Thymus (tissue), 11 donors: ENCODE measurements at regions not wholly inside any gene's neighbourhood (a gene's known extent, or its start where the extent isn't known, plus 50 kb on each side); places are given as distances from the start of the nearest gene placed in this dataset.

ENCODE experiments used
- DNase-seq, 9 donors: peaks; one replicate each; pipeline ENCODE4 v3.0.0-alpha.2; 2013; ENCODE audit warnings: low spot score in 9 of 9, low read depth in 6 of 9, missing footprints in 1 of 9
- H3K27ac ChIP-seq, 2 donors: one replicate each; pipeline ENCODE4 v1.5.1; 2013; ENCODE audit warnings: control low read depth in 1 of 2, low read depth in 1 of 2, low read length in 1 of 2, mild to moderate bottlenecking in 1 of 2, moderate library complexity in 1 of 2
- H3K27me3 ChIP-seq, 2 donors: one replicate each; pipeline ENCODE4 v1.5.1; 2013; ENCODE audit warnings: low read length in 1 of 2; ENCODE audit not compliant: control insufficient read depth in 2 of 2, insufficient read depth in 1 of 2
- H3K36me3 ChIP-seq, 2 donors: one replicate each; pipeline ENCODE4 v1.5.1; 2013; ENCODE audit warnings: low read length in 1 of 2, mild to moderate bottlenecking in 1 of 2, moderate library complexity in 1 of 2; ENCODE audit not compliant: control insufficient read depth in 2 of 2, insufficient read depth in 2 of 2
- H3K4me1 ChIP-seq, 2 donors: one replicate each; pipeline ENCODE4 v1.5.1; 2013; ENCODE audit warnings: low read length in 2 of 2; ENCODE audit not compliant: control insufficient read depth in 2 of 2, insufficient read depth in 2 of 2
- H3K4me3 ChIP-seq, 2 donors: one replicate each; pipeline ENCODE4 v1.5.1; 2013; ENCODE audit warnings: low read length in 2 of 2, control low read depth in 1 of 2, mild to moderate bottlenecking in 1 of 2
- H3K9me3 ChIP-seq, 2 donors: one replicate each; pipeline ENCODE4 v1.5.1; 2013; ENCODE audit warnings: low read length in 1 of 2, mild to moderate bottlenecking in 1 of 2; ENCODE audit not compliant: control insufficient read depth in 2 of 2, insufficient read depth in 1 of 2
- WGBS: extraction: QIAGEN DNeasy Blood & Tissue Kit; methylation state at CpG from one replicate; pipeline ENCODE4 v1.1.7; 2013; 5-methylcytosine and 5-hydroxymethylcytosine counted together
- donor health status: healthy.

GRCh38 chr6:165876588-165876987 is 213.5 kb upstream of the PDE10A start:
- peaks cover 0 to 2% of the 10 kb centered on the region in 2 donors for H3K27me3 ChIP-seq
- no peak overlapping the region for H3K27ac ChIP-seq
- H3K9me3 ChIP-seq = no peaks in the 10 kb centered on the region
- no peak overlapping the region for H3K4me3 ChIP-seq
- H3K36me3 ChIP-seq = no peaks in the 10 kb centered on the region
- 56% methylated on average over 6 of the region's 6 CpGs for WGBS
- H3K4me1 ChIP-seq = no peaks in the 10 kb centered on the region
- no peak for DNase-seq

- no peak for DNase-seq
- no peaks in the 10 kb centered on the region for H3K4me1 ChIP-seq
- 98% methylated on average over 1 of the region's 1 CpG for WGBS
- H3K27ac ChIP-seq = no peak overlapping the region
- no peaks in the 10 kb centered on the region for H3K36me3 ChIP-seq
- H3K9me3 ChIP-seq = no peaks in the 10 kb centered on the region
- H3K27me3 ChIP-seq = peaks cover 0 to 2% of the 10 kb centered on the region in 2 donors
- H3K4me3 ChIP-seq = no peak overlapping the region
Measured at GRCh38 chr6:165875946-165876345, 212.9 kb upstream of the PDE10A start.

- WGBS = 83% methylated on average over 2 of the region's 2 CpGs
- no peak for DNase-seq
- no peak overlapping the region for H3K4me3 ChIP-seq
Measured at GRCh38 chr6:165873976-165874375, 210.9 kb upstream of the PDE10A start.

GRCh38 chr6:165872811-165873210 is 209.8 kb upstream of the PDE10A start:
- DNase-seq = no peak
- H3K4me1 ChIP-seq = no peaks in the 10 kb centered on the region
- H3K9me3 ChIP-seq = no peaks in the 10 kb centered on the region
- H3K36me3 ChIP-seq = no peaks in the 10 kb centered on the region
- no peak overlapping the region for H3K4me3 ChIP-seq
- WGBS = 91% methylated on average over 5 of the region's 5 CpGs
- no peak overlapping the region for H3K27ac ChIP-seq
- H3K27me3 ChIP-seq = peaks cover 0 to 2% of the 10 kb centered on the region in 2 donors

More at GRCh38 chr6:165873976-165874375, 210.9 kb upstream of the PDE10A start:
- no peaks in the 10 kb centered on the region for H3K4me1 ChIP-seq
- peaks cover 0 to 2% of the 10 kb centered on the region in 2 donors for H3K27me3 ChIP-seq
- no peak overlapping the region for H3K27ac ChIP-seq
- H3K9me3 ChIP-seq = no peaks in the 10 kb centered on the region
- no peaks in the 10 kb centered on the region for H3K36me3 ChIP-seq

- Histone ChIP-seq H3K36me3 (no peaks in the 10 kb centered on the region), H3K27ac (no peak overlapping the region), H3K27me3 (peaks cover 0 to 2% of the 10 kb centered on the region in 2 donors), H3K4me1 (no peaks in the 10 kb centered on the region), H3K9me3 (no peaks in the 10 kb centered on the region), H3K4me3 (no peak overlapping the region)
- no peak for DNase-seq
- WGBS = 90% methylated on average over 3 of the region's 3 CpGs
Measured at GRCh38 chr6:165872311-165872710, 209.3 kb upstream of the PDE10A start.

GRCh38 chr6:165871571-165871970 is 208.5 kb upstream of the PDE10A start:
- no peaks in the 10 kb centered on the region for H3K4me1 ChIP-seq
- no peak for DNase-seq
- no peak overlapping the region for H3K27ac ChIP-seq
- WGBS = 94% methylated on average over 3 of the region's 3 CpGs
- H3K27me3 ChIP-seq = peaks cover 0 to 1% of the 10 kb centered on the region in 2 donors
- no peaks in the 10 kb centered on the region for H3K36me3 ChIP-seq
- H3K9me3 ChIP-seq = no peaks in the 10 kb centered on the region
- H3K4me3 ChIP-seq = no peak overlapping the region

GRCh38 chr6:165869526-165869925 is 206.5 kb upstream of the PDE10A start:
- no peaks in the 10 kb centered on the region for H3K27me3 ChIP-seq
- no peaks in the 10 kb centered on the region for H3K36me3 ChIP-seq
- DNase-seq = no peak
- H3K27ac ChIP-seq = no peak overlapping the region
- 95% methylated on average over 3 of the region's 3 CpGs for WGBS
- no peak overlapping the region for H3K4me3 ChIP-seq
- no peaks in the 10 kb centered on the region for H3K9me3 ChIP-seq
- H3K4me1 ChIP-seq = no peaks in the 10 kb centered on the region

GRCh38 chr6:165864925-165865324 is 201.9 kb upstream of the PDE10A start:
- Histone ChIP-seq H3K27me3 (peaks cover 0 to 2% of the 10 kb centered on the region in 2 donors), H3K4me3 (no peak overlapping the region), H3K27ac (no peak overlapping the region), H3K36me3 (no peaks in the 10 kb centered on the region), H3K4me1 (no peaks in the 10 kb centered on the region), H3K9me3 (no peaks in the 10 kb centered on the region)
- WGBS = 84% methylated on average over 1 of the region's 1 CpG
- DNase-seq = no peak

GRCh38 chr6:165864218-165864617 is 201.2 kb upstream of the PDE10A start:
- no peak for DNase-seq
- Histone ChIP-seq H3K9me3 (no peaks in the 10 kb centered on the region), H3K4me3 (no peak overlapping the region), H3K27ac (no peak overlapping the region), H3K36me3 (no peaks in the 10 kb centered on the region), H3K27me3 (peaks cover 0 to 2% of the 10 kb centered on the region in 2 donors), H3K4me1 (no peaks in the 10 kb centered on the region)

- no peaks in the 10 kb centered on the region for H3K9me3 ChIP-seq
- DNase-seq = no peak
- H3K4me3 ChIP-seq = no peak overlapping the region
- H3K27ac ChIP-seq = no peak overlapping the region
- H3K4me1 ChIP-seq = no peaks in the 10 kb centered on the region
- no peaks in the 10 kb centered on the region for H3K36me3 ChIP-seq
- WGBS = 61% methylated on average over 3 of the region's 3 CpGs
- peaks cover 0 to 2% of the 10 kb centered on the region in 2 donors for H3K27me3 ChIP-seq
Measured at GRCh38 chr6:165863801-165864200, 200.8 kb upstream of the PDE10A start.
